IPS-18c (cell line): ENCODE measurements at regions not wholly inside any gene's neighbourhood (a gene's known extent, or its start where the extent isn't known, plus 50 kb on each side); places are given as distances from the start of the nearest gene placed in this dataset.

Source experiments
- H3K4me3 ChIP-seq: 2 replicates; pipeline ENCODE4 v1.7.0; 2013; ENCODE audit warnings: low read depth, mild to moderate bottlenecking, low read length, moderate library complexity; ENCODE audit not compliant: insufficient read depth
- H3K9me3 ChIP-seq: one replicate; pipeline ENCODE4 v1.6.1; 2013; ENCODE audit warnings: mild to moderate bottlenecking, low read length, moderate library complexity; ENCODE audit not compliant: control insufficient read depth, insufficient read depth

DNA sequence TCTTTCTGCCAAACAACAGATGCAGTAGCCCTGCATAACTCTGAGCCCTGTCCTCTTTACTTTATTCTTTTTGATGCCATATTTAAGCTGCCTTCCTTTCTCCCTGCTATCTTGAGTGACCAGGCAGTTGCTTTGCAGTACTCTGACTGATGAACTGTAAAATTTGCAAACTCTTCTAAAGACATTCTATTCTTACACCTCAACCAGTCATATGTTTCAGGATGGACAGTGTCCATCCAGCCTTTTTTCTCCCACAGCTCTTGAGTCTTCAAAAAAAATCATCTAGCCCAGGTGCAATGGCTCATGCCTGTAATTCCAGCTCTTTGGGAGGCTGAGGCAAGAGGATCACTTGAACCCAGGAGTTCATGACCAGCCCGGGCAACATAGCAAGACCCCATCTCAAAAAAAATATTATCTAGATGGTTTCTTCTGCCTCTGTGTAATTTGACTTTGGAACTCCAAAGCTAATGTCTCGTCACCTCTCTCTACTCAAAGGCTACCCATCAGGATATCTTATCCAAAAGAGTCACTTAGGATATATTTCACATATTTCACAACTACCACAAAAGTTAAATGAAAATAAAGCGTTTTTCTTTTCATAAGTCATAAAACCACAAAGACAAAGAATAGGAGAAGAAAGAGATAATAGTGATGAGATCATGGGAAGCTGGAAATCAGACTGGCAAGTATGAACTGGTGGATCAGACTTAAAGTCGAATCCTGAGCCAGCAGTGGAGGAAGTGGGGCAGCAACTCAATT is 54.6 kb upstream of the IPO9 start:
- H3K9me3 ChIP-seq: no peaks in the 10 kb centered on the region
- no peak overlapping the region for H3K4me3 ChIP-seq

DNA sequence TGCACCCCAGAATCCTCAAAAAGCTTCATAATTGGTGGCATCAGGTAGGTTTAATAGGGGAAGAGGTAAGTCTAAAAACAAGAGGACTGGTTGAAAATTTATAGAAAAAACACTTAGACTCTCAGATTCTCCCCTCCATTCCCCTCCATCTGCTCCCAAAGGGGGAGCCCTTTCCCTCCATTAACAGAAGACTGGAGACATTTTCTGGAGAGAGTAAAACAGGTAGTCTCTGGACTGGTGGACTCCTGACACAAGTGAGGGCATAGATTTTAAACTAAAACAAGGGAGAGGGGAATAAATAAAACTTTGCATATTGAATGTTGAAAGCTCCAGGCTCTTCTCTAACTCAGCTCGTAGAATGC is 54.0 kb upstream of the IPO9 start:
- no peaks in the 10 kb centered on the region for H3K9me3 ChIP-seq
- no peak overlapping the region for H3K4me3 ChIP-seq

DNA sequence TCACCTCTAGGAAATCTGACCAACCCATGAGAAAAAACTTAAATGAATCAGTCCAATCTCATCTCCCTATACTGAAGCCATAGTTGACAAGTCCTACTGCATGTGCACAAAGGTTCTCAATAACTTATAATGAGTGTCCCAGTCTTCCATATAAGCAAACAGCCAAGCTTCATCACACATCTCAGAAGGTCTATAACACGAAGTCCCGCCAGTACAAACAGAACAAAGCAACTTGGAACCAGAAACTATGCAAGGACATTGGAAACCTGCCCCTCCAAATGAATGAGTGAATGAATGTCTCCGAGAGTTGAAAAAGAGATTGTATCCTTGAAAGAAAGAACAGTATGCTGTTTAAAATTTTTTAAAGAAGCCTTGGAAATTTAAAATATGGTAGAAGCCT is 53.6 kb upstream of the IPO9 start:
- H3K4me3 ChIP-seq: no peak overlapping the region
- no peaks in the 10 kb centered on the region for H3K9me3 ChIP-seq

DNA sequence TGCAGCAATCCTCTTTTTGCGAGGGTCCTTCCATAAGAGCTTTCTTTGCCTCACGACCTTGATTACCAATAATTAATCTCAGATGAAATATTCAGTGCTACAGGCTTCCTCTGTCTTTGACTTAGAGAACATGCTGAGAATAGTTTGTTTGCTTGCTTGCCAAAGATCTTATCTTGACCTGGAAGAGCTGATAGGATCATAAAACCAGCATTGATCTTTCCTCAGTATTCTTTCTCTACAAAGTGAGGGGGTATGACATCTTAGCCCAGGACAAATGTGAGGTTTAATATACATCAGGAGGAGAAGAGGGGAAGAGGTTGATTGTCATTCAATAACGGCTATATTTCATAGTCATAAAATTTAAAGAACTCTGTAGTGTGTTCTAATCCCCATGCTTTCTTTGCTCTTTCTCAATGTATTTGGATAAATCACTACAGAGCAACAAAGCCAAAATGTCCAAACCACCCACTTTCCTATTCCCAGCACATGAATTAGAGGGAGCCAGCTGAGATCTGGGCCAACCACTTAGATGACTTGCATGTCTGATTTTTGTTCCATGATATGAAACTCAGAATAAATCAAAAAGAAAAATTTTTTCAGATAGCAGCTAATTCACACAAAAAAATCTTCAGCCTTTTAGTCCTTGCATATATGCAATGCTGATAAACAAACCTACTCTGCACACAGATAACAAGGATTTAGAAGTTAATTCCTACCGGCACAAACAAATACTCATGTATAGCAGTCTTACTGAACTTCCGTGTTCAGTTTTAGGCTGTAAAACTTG is 50.5 kb upstream of the IPO9 start:
- Histone ChIP-seq H3K4me3 (no peak overlapping the region), H3K9me3 (no peaks in the 10 kb centered on the region)
